H9 (cell line): ENCODE measurements at regions not wholly inside any gene's neighbourhood (a gene's known extent, or its start where the extent isn't known, plus 50 kb on each side); places are given as distances from the start of the nearest gene placed in this dataset.

Experiments used
- DNase-seq: peaks from one replicate; pipeline ENCODE4 v3.0.0-alpha.2; 2017
- H2AFZ ChIP-seq: one replicate; pipeline ENCODE4 v1.6.1; 2013; ENCODE audit warnings: mild to moderate bottlenecking, low read length, control low read depth, moderate library complexity
- H2AK5ac ChIP-seq: 2 replicates; pipeline ENCODE4 v1.6.1; 2013; ENCODE audit warnings: low read length, control low read depth, mixed read lengths; ENCODE audit not compliant: insufficient read length
- H2BK120ac ChIP-seq: one replicate; pipeline ENCODE4 v1.6.1; 2013; ENCODE audit warnings: low read depth, mild to moderate bottlenecking, low read length, control low read depth, inconsistent platforms; ENCODE audit not compliant: poor library complexity, severe bottlenecking
- H2BK12ac ChIP-seq: 2 replicates; pipeline ENCODE4 v1.6.1; 2013; ENCODE audit warnings: low read length, control low read depth, mixed read lengths, low read depth; ENCODE audit not compliant: insufficient read length
- H2BK15ac ChIP-seq: 2 replicates; pipeline ENCODE4 v1.6.1; 2013; ENCODE audit warnings: low read depth, low read length, control low read depth
- H2BK20ac ChIP-seq: one replicate; pipeline ENCODE4 v1.6.1; 2013; ENCODE audit warnings: low read depth, mild to moderate bottlenecking, low read length, control low read depth, inconsistent platforms; ENCODE audit not compliant: poor library complexity, severe bottlenecking
- H2BK5ac ChIP-seq: 2 replicates; pipeline ENCODE4 v1.6.1; 2013; ENCODE audit warnings: low read length, control low read depth, mixed read lengths; ENCODE audit not compliant: insufficient read length
- H3K14ac ChIP-seq: 2 replicates; pipeline ENCODE4 v1.6.1; 2013; ENCODE audit warnings: low read length, control low read depth; ENCODE audit not compliant: insufficient read depth
- H3K18ac ChIP-seq: 2 replicates; pipeline ENCODE4 v1.6.1; 2013; ENCODE audit warnings: low read depth, mild to moderate bottlenecking, mixed read lengths, low read length, control low read depth; ENCODE audit not compliant: insufficient read length
- H3K23ac ChIP-seq: 2 replicates; pipeline ENCODE4 v1.6.1; 2013; ENCODE audit warnings: low read length, control low read depth, mixed read lengths, low read depth; ENCODE audit not compliant: insufficient read length
- H3K23me2 ChIP-seq: 2 replicates; pipeline ENCODE4 v1.6.1; 2013; ENCODE audit warnings: low read depth, mild to moderate bottlenecking, mixed read lengths, low read length, control low read depth; ENCODE audit not compliant: insufficient read length, poor library complexity, severe bottlenecking
- H3K27ac ChIP-seq: 2 replicates; pipeline ENCODE4 v1.5.1; 2013; ENCODE audit warnings: low read length, control low read depth, mixed read lengths, low read depth; ENCODE audit not compliant: insufficient read length
- H3K27me3 ChIP-seq: 2 replicates; pipeline ENCODE4 v1.6.1; 2013; ENCODE audit warnings: low read length, control low read depth, inconsistent platforms; ENCODE audit not compliant: insufficient read depth
- H3K4ac ChIP-seq: 2 replicates; pipeline ENCODE4 v1.6.1; 2013; ENCODE audit warnings: low read depth, mild to moderate bottlenecking, control low read depth, inconsistent platforms, low read length, moderate library complexity
- H3K4me1 ChIP-seq: 2 replicates; pipeline ENCODE4 v1.6.1; 2013; ENCODE audit warnings: low read length, control low read depth, inconsistent platforms; ENCODE audit not compliant: insufficient read depth
- H3K4me2 ChIP-seq: 2 replicates; pipeline ENCODE4 v1.6.1; 2013; ENCODE audit warnings: low read length, control low read depth, mixed read lengths; ENCODE audit not compliant: insufficient read length, insufficient read depth
- H3K56ac ChIP-seq: 2 replicates; pipeline ENCODE4 v1.6.1; 2013; ENCODE audit warnings: low read depth, mild to moderate bottlenecking, mixed read lengths, low read length, control low read depth; ENCODE audit not compliant: insufficient read length
- H3K79me1 ChIP-seq: 2 replicates; pipeline ENCODE4 v1.6.1; 2013; ENCODE audit warnings: low read depth, mild to moderate bottlenecking, moderate library complexity, low read length, control low read depth, inconsistent platforms; ENCODE audit not compliant: insufficient read depth, poor library complexity, severe bottlenecking
- H3K79me2 ChIP-seq: 2 replicates; pipeline ENCODE4 v1.6.1; 2013; ENCODE audit warnings: low read length, control low read depth, inconsistent platforms; ENCODE audit not compliant: insufficient read depth
- H3K9ac ChIP-seq: 2 replicates; pipeline ENCODE4 v1.6.1; 2013; ENCODE audit warnings: low read length, control low read depth, mixed read lengths; ENCODE audit not compliant: insufficient read length; ENCODE audit errors: extremely low read depth
- H3K9me3 ChIP-seq: one replicate; pipeline ENCODE4 v1.6.1; 2013; ENCODE audit warnings: low read depth, low read length, inconsistent platforms; ENCODE audit not compliant: control insufficient read depth
- H3T11ph ChIP-seq: one replicate; pipeline ENCODE4 v1.6.1; 2013; ENCODE audit warnings: mild to moderate bottlenecking, low read length, control low read depth, inconsistent platforms
- H4K20me1 ChIP-seq: one replicate; pipeline ENCODE4 v1.6.1; 2013; ENCODE audit not compliant: control insufficient read depth, insufficient read length, insufficient read depth
- H4K5ac ChIP-seq: 2 replicates; pipeline ENCODE4 v1.6.1; 2013; ENCODE audit warnings: low read depth, mild to moderate bottlenecking, mixed read lengths, low read length, control low read depth; ENCODE audit not compliant: insufficient read length
- H4K8ac ChIP-seq: replicated peaks from 2 replicates; pipeline ENCODE4 v1.6.1; 2013; ENCODE audit warnings: low read length, control low read depth, mixed read lengths, low read depth; ENCODE audit not compliant: insufficient read length
- H4K91ac ChIP-seq: 2 replicates; pipeline ENCODE4 v1.6.1; 2013; ENCODE audit warnings: low read depth, mild to moderate bottlenecking, moderate library complexity, mixed read lengths, low read length, control low read depth; ENCODE audit not compliant: insufficient read length
- H3K27ac Mint-ChIP-seq, 3 experiments: 2 replicates in 2 of 3; 3 replicates in 1 of 3; pipeline ENCODE4 v1.8.0; 2020 to 2021; ENCODE audit warnings: mixed read lengths in 3 of 3, mild to moderate bottlenecking in 1 of 3, moderate library complexity in 1 of 3
- H3K27me3 Mint-ChIP-seq: 2 replicates; pipeline ENCODE4 v1.8.0; 2021; ENCODE audit warnings: low read depth, mild to moderate bottlenecking, moderate library complexity, mixed read lengths
- H3K36me3 Mint-ChIP-seq, 3 experiments: 2 replicates in 2 of 3; 3 replicates in 1 of 3; pipeline ENCODE4 v1.8.0; 2020 to 2021; ENCODE audit warnings: low read depth in 3 of 3, mixed read lengths in 3 of 3; ENCODE audit not compliant: insufficient read depth in 1 of 3
- H3K4me1 Mint-ChIP-seq, 2 experiments: 2 replicates each; pipeline ENCODE4 v1.8.0; 2020; ENCODE audit warnings: mixed read lengths in 2 of 2
- H3K4me3 Mint-ChIP-seq, 2 experiments: 2 replicates in 1 of 2; 3 replicates in 1 of 2; pipeline ENCODE4 v1.8.0; 2020 to 2021; ENCODE audit warnings: mild to moderate bottlenecking in 2 of 2, mixed read lengths in 2 of 2, moderate library complexity in 1 of 2
- H3K9me3 Mint-ChIP-seq, 2 experiments: 2 replicates in 1 of 2; 3 replicates in 1 of 2; pipeline ENCODE4 v1.8.0; 2020; ENCODE audit warnings: mild to moderate bottlenecking in 2 of 2, mixed read lengths in 2 of 2, moderate library complexity in 1 of 2
- WGBS: extraction: QIAGEN DNeasy Blood & Tissue Kit; methylation state at CpG from one replicate; pipeline ENCODE4 v1.1.7; 2013; ENCODE audit warnings: missing lambda C conversion rate, low lambda C conversion rate, mixed read lengths; ENCODE audit not compliant: insufficient read length; ENCODE audit errors: extremely low coverage; 5-methylcytosine and 5-hydroxymethylcytosine counted together
- TF ChIP-seq, protein P1 (sequence below): fragments of 200-600 bp; sonication (generic); conservative IDR thresholded peaks from 3 replicates; pipeline ENCODE4 v1.8.0; 2021; ENCODE audit warnings: antibody characterized with exemption, mild to moderate bottlenecking

DNA sequence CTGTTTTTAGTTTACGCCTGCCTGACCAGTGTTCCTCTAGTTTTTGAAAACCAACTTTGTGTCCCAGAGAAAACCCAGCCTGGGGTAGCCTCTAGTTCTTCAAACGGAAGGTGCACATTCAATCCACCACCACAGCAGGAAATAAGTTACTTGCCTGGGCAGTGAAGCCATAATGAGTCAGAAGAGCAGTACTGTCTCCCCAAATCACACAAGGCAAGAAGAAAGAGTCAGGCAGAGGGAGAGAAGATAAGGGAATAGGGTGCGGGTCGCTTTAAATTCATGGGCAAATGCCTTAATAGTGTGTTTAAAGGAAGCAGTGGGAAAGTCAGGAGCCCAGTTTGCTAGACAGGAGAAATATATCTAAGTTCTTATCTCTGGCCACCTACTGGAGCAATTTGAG is 333.8 kb upstream of the GRIA3 start:
- peaks cover 5 to 49% of the 10 kb centered on the region in 2 experiments; a peak in 4 of 5 replicates for H3K9me3 Mint-ChIP-seq
- H3K36me3 Mint-ChIP-seq: peaks cover 0 to 2% (median 0%) of the 10 kb centered on the region in 3 experiments; a peak in 1 of 7 replicates
- Histone ChIP-seq H4K5ac (no peak overlapping the region), H3K9ac (no peak overlapping the region), H3T11ph (no peak overlapping the region), H4K8ac (no peak overlapping the region), H3K27me3 (no peaks in the 10 kb centered on the region), H2AK5ac (no peak overlapping the region), H3K4me2 (no peak overlapping the region), H3K14ac (no peak overlapping the region), H2BK120ac (no peak overlapping the region), H3K23ac (no peak overlapping the region), H2BK5ac (no peak overlapping the region), H4K20me1 (no peaks in the 10 kb centered on the region), H2BK15ac (no peak overlapping the region), H3K56ac (no peak overlapping the region), H3K4ac (no peak overlapping the region), H3K4me1 (no peaks in the 10 kb centered on the region), H2BK12ac (no peak overlapping the region), H2AFZ (no peak overlapping the region), H4K91ac (no peak overlapping the region), H3K9me3 (peaks cover 32% of the 10 kb centered on the region), H2BK20ac (no peak overlapping the region), H3K27ac (no peak overlapping the region), H3K79me2 (no peaks in the 10 kb centered on the region), H3K79me1 (no peaks in the 10 kb centered on the region), H3K18ac (no peak overlapping the region), H3K23me2 (no peaks in the 10 kb centered on the region)
- no peaks in the 10 kb centered on the region for H3K27me3 Mint-ChIP-seq
- DNase-seq: no peak
- no peak overlapping the region for H3K27ac Mint-ChIP-seq
- H3K4me3 Mint-ChIP-seq: no peak overlapping the region
- TF ChIP-seq, protein P1, sequence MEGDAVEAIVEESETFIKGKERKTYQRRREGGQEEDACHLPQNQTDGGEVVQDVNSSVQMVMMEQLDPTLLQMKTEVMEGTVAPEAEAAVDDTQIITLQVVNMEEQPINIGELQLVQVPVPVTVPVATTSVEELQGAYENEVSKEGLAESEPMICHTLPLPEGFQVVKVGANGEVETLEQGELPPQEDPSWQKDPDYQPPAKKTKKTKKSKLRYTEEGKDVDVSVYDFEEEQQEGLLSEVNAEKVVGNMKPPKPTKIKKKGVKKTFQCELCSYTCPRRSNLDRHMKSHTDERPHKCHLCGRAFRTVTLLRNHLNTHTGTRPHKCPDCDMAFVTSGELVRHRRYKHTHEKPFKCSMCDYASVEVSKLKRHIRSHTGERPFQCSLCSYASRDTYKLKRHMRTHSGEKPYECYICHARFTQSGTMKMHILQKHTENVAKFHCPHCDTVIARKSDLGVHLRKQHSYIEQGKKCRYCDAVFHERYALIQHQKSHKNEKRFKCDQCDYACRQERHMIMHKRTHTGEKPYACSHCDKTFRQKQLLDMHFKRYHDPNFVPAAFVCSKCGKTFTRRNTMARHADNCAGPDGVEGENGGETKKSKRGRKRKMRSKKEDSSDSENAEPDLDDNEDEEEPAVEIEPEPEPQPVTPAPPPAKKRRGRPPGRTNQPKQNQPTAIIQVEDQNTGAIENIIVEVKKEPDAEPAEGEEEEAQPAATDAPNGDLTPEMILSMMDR: no peak
- WGBS: no CpG with 5 or more reads among the region's 4 CpGs
- no peaks in the 10 kb centered on the region for H3K4me1 Mint-ChIP-seq
